ENCODE measurements at regions not wholly inside any gene's neighbourhood (a gene's known extent, or its start where the extent isn't known, plus 50 kb on each side); places are given as distances from the start of the nearest gene placed in this dataset.

DNA sequence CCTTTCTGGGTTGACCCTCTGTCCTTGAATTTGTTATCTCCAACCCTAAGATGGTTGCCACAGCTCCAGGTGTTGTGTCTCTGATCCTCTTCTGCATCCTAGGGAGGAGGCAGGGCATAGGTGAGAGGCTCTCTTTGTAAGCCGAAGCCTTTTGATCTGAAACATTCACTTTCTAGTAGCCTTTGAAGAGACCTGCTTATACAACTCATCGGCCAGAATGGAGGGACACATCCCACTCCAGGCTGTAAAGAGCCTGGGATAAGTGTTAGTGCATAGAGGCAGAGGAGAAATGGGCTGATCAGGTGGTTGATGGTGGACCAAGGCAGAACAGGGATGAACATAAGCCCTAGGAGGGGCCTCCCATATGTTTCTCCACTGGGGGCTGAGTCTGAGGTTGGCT lies 137.1 kb upstream of the KCNG1 start:
- TF ChIP-seq BRD4 (IDR thresholded peaks at IDR 0.05) (no peak), FOSL1 (tag; conservative IDR thresholded peaks at IDR 0.05) (no peak), ZNF253 (CRISPR knock-in tag; conservative IDR thresholded peaks at IDR 0.05) (no peak), MTA2 (IDR thresholded peaks at IDR 0.05; ENCODE audit: low read depth) (no peak)

Measured in K562 (cell line).